Calu3 (cell line): ENCODE measurements at regions not wholly inside any gene's neighbourhood (a gene's known extent, or its start where the extent isn't known, plus 50 kb on each side); places are given as distances from the start of the nearest gene placed in this dataset.

Source experiments
- BruUV-seq: library from RNA; stranded (reverse); fragments of 400-500 nt; replicated peaks from 2 replicates; lab custom pipeline; 2021; lab: Mats Ljungman, UMichigan
- CTCF ChIA-PET: fragments of 300-600 bp; sonication (Branson Sonifier 250); formaldehyde crosslinking; loops from one replicate; lab custom pipeline; 2022; ENCODE audit warnings: antibody characterized with exemption; lab: Charles Lee
- DNase-seq: peaks from one replicate; pipeline ENCODE4 v3.0.0; 2022
- H3K27ac Mint-ChIP-seq: one replicate; pipeline ENCODE4 v1.8.0; 2022; ENCODE audit warnings: mixed read lengths; ENCODE audit not compliant: unreplicated experiment
- H3K27me3 Mint-ChIP-seq: one replicate; pipeline ENCODE4 v1.8.0; 2022; ENCODE audit warnings: mixed read lengths; ENCODE audit not compliant: unreplicated experiment
- H3K36me3 Mint-ChIP-seq: one replicate; pipeline ENCODE4 v1.8.0; 2022; ENCODE audit warnings: mild to moderate bottlenecking, moderate library complexity, mixed read lengths; ENCODE audit not compliant: insufficient read depth, unreplicated experiment
- H3K4me1 Mint-ChIP-seq: one replicate; pipeline ENCODE4 v1.8.0; 2022; ENCODE audit warnings: mild to moderate bottlenecking, low read depth, mixed read lengths; ENCODE audit not compliant: unreplicated experiment
- H3K4me3 Mint-ChIP-seq: one replicate; pipeline ENCODE4 v1.8.0; 2022; ENCODE audit warnings: mild to moderate bottlenecking, low read depth, moderate library complexity, mixed read lengths; ENCODE audit not compliant: unreplicated experiment
- H3K9me3 Mint-ChIP-seq: one replicate; pipeline ENCODE4 v1.8.0; 2022; ENCODE audit warnings: low read depth, mixed read lengths; ENCODE audit not compliant: unreplicated experiment
- intact Hi-C: fragments of 100-400 bp; cut with micrococcal nuclease; formaldehyde crosslinking; loops from one replicate; pipeline ENCODE4 v1.10.0; 2022; ENCODE audit not compliant: unreplicated experiment
- TF ChIP-seq, protein P1 (sequence below): fragments of 200-600 bp; IDR thresholded peaks from one replicate; pipeline ENCODE4 v1.8.0; 2022; ENCODE audit warnings: antibody characterized with exemption; ENCODE audit not compliant: unreplicated experiment

DNA sequence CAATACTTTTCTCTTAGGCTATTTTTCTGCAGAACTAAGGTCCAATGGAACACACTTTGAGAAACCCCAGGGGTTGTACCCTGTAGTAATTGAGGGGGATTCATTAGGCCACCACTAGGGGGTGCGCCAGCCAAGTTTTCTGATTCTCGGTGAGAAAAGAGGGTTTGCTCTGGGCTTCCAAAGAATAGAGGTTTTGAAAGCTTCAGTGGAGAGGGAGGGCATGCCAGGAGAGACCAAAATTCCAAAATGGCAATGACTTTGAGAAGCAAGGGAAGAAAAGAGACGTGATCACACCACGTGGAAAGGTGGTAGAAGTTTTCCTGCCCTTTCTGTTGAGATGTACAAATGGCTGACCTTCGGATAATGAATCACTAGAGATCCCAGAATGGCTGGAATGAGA, 323.3 kb downstream of the RPS6KC1 start:
- TF ChIP-seq, protein P1, sequence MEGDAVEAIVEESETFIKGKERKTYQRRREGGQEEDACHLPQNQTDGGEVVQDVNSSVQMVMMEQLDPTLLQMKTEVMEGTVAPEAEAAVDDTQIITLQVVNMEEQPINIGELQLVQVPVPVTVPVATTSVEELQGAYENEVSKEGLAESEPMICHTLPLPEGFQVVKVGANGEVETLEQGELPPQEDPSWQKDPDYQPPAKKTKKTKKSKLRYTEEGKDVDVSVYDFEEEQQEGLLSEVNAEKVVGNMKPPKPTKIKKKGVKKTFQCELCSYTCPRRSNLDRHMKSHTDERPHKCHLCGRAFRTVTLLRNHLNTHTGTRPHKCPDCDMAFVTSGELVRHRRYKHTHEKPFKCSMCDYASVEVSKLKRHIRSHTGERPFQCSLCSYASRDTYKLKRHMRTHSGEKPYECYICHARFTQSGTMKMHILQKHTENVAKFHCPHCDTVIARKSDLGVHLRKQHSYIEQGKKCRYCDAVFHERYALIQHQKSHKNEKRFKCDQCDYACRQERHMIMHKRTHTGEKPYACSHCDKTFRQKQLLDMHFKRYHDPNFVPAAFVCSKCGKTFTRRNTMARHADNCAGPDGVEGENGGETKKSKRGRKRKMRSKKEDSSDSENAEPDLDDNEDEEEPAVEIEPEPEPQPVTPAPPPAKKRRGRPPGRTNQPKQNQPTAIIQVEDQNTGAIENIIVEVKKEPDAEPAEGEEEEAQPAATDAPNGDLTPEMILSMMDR = peak; percentile 83
- no peaks in the 10 kb centered on the region for H3K27me3 Mint-ChIP-seq
- H3K27ac Mint-ChIP-seq = no peak overlapping the region
- no TSS peak for BruUV-seq
- H3K9me3 Mint-ChIP-seq = no peaks in the 10 kb centered on the region
- peaks cover 10% of the 10 kb centered on the region for H3K4me1 Mint-ChIP-seq
- no peak overlapping the region for H3K4me3 Mint-ChIP-seq
- CTCF ChIA-PET = interaction anchor here (0.6 kb wide), 1 partner anchor 748 kb away, joined by 3 read pairs; no protein-coding TSS in a partner anchor
- intact Hi-C loops = loop anchor here (1.0 to 5.0 kb wide), 3 partner anchors 130 to 749 kb away; no protein-coding TSS in a partner anchor
- H3K36me3 Mint-ChIP-seq = no peaks in the 10 kb centered on the region
- peak; percentile 90 for DNase-seq

DNA sequence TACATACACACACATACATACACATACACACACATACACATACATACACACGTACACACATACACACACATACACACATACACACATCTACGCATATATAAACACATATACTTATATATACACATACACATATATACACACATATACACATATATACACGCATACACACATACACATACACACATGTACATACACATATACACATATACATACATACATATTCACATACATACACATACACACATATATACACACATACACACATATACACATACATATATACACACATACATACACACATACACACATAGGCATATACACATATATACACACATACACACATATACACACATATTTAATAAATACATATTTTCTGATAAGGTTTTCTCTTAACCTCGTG, 324.0 kb downstream of the RPS6KC1 start:
- H3K36me3 Mint-ChIP-seq = no peaks in the 10 kb centered on the region
- CTCF ChIA-PET = interaction anchor here (0.6 kb wide), 1 partner anchor 748 kb away, joined by 3 read pairs; no protein-coding TSS in a partner anchor
- peaks cover 2% of the 10 kb centered on the region for H3K9me3 Mint-ChIP-seq
- H3K27me3 Mint-ChIP-seq = no peaks in the 10 kb centered on the region
- no peak overlapping the region for H3K27ac Mint-ChIP-seq
- H3K4me1 Mint-ChIP-seq = peaks cover 10% of the 10 kb centered on the region
- no peak overlapping the region for H3K4me3 Mint-ChIP-seq
- no TSS peak for BruUV-seq
- TF ChIP-seq, protein P1 = no peak
- intact Hi-C loops = loop anchor here (2.0 kb wide), 1 partner anchor 130 kb away; no protein-coding TSS in a partner anchor
- no peak for DNase-seq

DNA sequence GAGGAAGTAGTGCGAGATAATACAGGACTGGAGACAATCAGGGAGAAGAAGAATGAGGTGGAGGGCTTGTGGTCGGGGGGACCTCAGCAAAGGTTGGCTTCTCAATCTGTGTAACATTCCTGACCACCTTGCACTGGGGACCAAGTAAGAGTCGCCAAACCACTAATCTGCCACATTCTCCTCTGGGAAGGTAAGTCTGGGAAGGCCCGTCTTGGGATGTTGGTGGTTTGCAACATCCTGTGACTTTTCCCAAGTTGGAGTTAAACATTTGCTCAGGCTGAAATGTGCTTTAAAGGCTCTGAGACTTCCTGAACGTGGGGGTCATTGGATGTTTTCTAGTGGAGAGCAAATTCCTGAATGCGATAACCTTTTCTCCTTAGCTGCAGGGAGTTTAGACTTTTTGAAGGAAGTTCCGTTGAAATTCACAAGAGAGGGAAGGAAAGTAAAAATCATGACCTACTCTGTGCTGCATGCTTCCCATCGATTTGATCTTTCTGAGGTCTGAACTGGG, 325.9 kb downstream of the RPS6KC1 start:
- TF ChIP-seq, protein P1 = no peak
- CTCF ChIA-PET = interaction anchor here (0.6 kb wide), 2 partner anchors 158 to 1176 kb away, joined by 3 read pairs; no protein-coding TSS in a partner anchor
- peaks cover 10% of the 10 kb centered on the region for H3K4me1 Mint-ChIP-seq
- no peak overlapping the region for H3K27ac Mint-ChIP-seq
- no peak overlapping the region for H3K4me3 Mint-ChIP-seq
- peaks cover 2% of the 10 kb centered on the region for H3K9me3 Mint-ChIP-seq
- H3K27me3 Mint-ChIP-seq = peaks cover 13% of the 10 kb centered on the region
- intact Hi-C loops = loop anchor here (2.0 kb wide), 1 partner anchor 254 kb away; no protein-coding TSS in a partner anchor
- no peaks in the 10 kb centered on the region for H3K36me3 Mint-ChIP-seq
- DNase-seq = peak; percentile 11
- BruUV-seq = no TSS peak

DNA sequence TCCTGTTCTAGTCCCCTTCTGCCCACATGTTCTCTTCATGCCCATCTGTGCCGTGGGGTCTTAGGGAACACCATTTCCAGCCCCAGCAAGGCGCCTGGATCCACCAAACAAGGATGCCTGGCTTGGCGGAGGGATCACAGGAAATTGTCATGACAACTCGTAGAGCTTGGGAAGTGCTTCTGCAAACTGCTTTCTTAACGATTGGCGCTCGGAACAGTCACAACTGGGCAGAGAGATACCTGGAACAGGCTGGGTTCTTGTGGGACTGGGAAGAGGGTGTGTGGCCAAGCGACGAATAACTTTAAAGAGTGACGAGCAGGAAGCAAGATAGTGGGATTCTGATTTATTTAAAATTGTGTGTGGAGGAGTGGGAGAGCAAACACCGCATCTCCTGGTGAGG, 329.8 kb downstream of the RPS6KC1 start:
- CTCF ChIA-PET = no interaction called here

More for the DNA sequence above, 329.8 kb downstream of the RPS6KC1 start:
- no peaks in the 10 kb centered on the region for H3K36me3 Mint-ChIP-seq
- intact Hi-C loops = no loop called here
- no peak overlapping the region for H3K4me3 Mint-ChIP-seq
- no TSS peak for BruUV-seq
- TF ChIP-seq, protein P1 = no peak
- no peak overlapping the region for H3K27ac Mint-ChIP-seq
- H3K9me3 Mint-ChIP-seq = peaks cover 2% of the 10 kb centered on the region
- H3K27me3 Mint-ChIP-seq = peaks cover 36% of the 10 kb centered on the region
- no peak for DNase-seq
- peaks cover 10% of the 10 kb centered on the region for H3K4me1 Mint-ChIP-seq
